ENCODE measurements at regions not wholly inside any gene's neighbourhood (a gene's known extent, or its start where the extent isn't known, plus 50 kb on each side); places are given as distances from the start of the nearest gene placed in this dataset.
"Not testable (repeated sequence)": the region's sequence is repeated elsewhere in the genome, so short reads cannot be mapped to it uniquely, and the experiment has no call there.

- no peaks in the 10 kb centered on the region for H3K4me1 ChIP-seq (ENCODE audit: control insufficient read depth, insufficient read depth, low read length)
- H3K4me3 ChIP-seq (ENCODE audit: low read length), result no peak overlapping the region
- no peaks in the 10 kb centered on the region for H3K9me3 ChIP-seq (ENCODE audit: control insufficient read depth, low read length)
- ATAC-seq, result no peak
- H3K27ac ChIP-seq (ENCODE audit: low read length), result no peak overlapping the region
- DNase-seq, result no peak
- no peaks in the 10 kb centered on the region for H3K27me3 ChIP-seq (ENCODE audit: control insufficient read depth, insufficient read depth)
- intact Hi-C loops (cut with DNase I), result no loop called here
- WGBS, result 87% methylated on average over 5 of the region's 5 CpGs
Measured at GRCh38 chr5:154702477-154702876, 52.7 kb upstream of the LARP1 start.

GRCh38 chr5:154701725-154702124 lies 53.5 kb upstream of the LARP1 start:
- H3K4me1 ChIP-seq (ENCODE audit: control insufficient read depth, insufficient read depth, low read length); H3K4me3 ChIP-seq (ENCODE audit: low read length); intact Hi-C loops (cut with DNase I); H3K27ac ChIP-seq (ENCODE audit: low read length); H3K9me3 ChIP-seq (ENCODE audit: control insufficient read depth, low read length); DNase-seq; H3K27me3 ChIP-seq (ENCODE audit: control insufficient read depth, insufficient read depth): not testable (repeated sequence)
- peak; percentile 25 to 67 for ATAC-seq
- WGBS, result 71% methylated on average over 4 of the region's 4 CpGs

- Histone ChIP-seq H3K4me3 (ENCODE audit: low read length) (no peak overlapping the region), H3K27me3 (ENCODE audit: control insufficient read depth, insufficient read depth) (no peaks in the 10 kb centered on the region), H3K9me3 (ENCODE audit: control insufficient read depth, low read length) (no peaks in the 10 kb centered on the region), H3K27ac (ENCODE audit: low read length) (peak overlapping the region; percentile 6), H3K4me1 (ENCODE audit: control insufficient read depth, insufficient read depth, low read length) (no peaks in the 10 kb centered on the region)
- WGBS, result 62% methylated on average over 3 of the region's 3 CpGs
- intact Hi-C loops (cut with DNase I), result no loop called here
- ATAC-seq (no peak), DNase-seq (no peak)
Measured at GRCh38 chr5:154701181-154701580, 54.0 kb upstream of the LARP1 start.

GRCh38 chr5:154700289-154700928 lies 54.8 kb upstream of the LARP1 start:
- intact Hi-C loops (cut with DNase I); DNase-seq; ATAC-seq; H3K27me3 ChIP-seq (ENCODE audit: control insufficient read depth, insufficient read depth); H3K9me3 ChIP-seq (ENCODE audit: control insufficient read depth, low read length); H3K4me3 ChIP-seq (ENCODE audit: low read length); H3K4me1 ChIP-seq (ENCODE audit: control insufficient read depth, insufficient read depth, low read length); H3K27ac ChIP-seq (ENCODE audit: low read length): not testable (repeated sequence)
- 93% methylated on average over 10 of the region's 10 CpGs for WGBS

GRCh38 chr5:154698763-154699162 lies 56.4 kb upstream of the LARP1 start:
- ATAC-seq, result no peak
- no peak overlapping the region for H3K27ac ChIP-seq (ENCODE audit: low read length)
- no peaks in the 10 kb centered on the region for H3K4me1 ChIP-seq (ENCODE audit: control insufficient read depth, insufficient read depth, low read length)
- DNase-seq, result no peak
- intact Hi-C loops (cut with DNase I), result no loop called here
- H3K4me3 ChIP-seq (ENCODE audit: low read length), result no peak overlapping the region
- no peaks in the 10 kb centered on the region for H3K27me3 ChIP-seq (ENCODE audit: control insufficient read depth, insufficient read depth)
- no peaks in the 10 kb centered on the region for H3K9me3 ChIP-seq (ENCODE audit: control insufficient read depth, low read length)
- WGBS, result 51% methylated on average over 6 of the region's 6 CpGs

GRCh38 chr5:154697371-154697770 lies 57.8 kb upstream of the LARP1 start:
- Histone ChIP-seq H3K9me3 (ENCODE audit: control insufficient read depth, low read length) (no peaks in the 10 kb centered on the region), H3K27me3 (ENCODE audit: control insufficient read depth, insufficient read depth) (no peaks in the 10 kb centered on the region), H3K4me1 (ENCODE audit: control insufficient read depth, insufficient read depth, low read length) (no peaks in the 10 kb centered on the region), H3K27ac (ENCODE audit: low read length) (no peak overlapping the region), H3K4me3 (ENCODE audit: low read length) (no peak overlapping the region)
- no peak for ATAC-seq
- no peak for DNase-seq
- 80% methylated on average over 5 of the region's 5 CpGs for WGBS
- intact Hi-C loops (cut with DNase I), result no loop called here

GRCh38 chr5:154696891-154697290 lies 58.3 kb upstream of the LARP1 start:
- Histone ChIP-seq H3K27ac (ENCODE audit: low read length) (no peak overlapping the region), H3K4me3 (ENCODE audit: low read length) (no peak overlapping the region), H3K9me3 (ENCODE audit: control insufficient read depth, low read length) (no peaks in the 10 kb centered on the region), H3K4me1 (ENCODE audit: control insufficient read depth, insufficient read depth, low read length) (no peaks in the 10 kb centered on the region), H3K27me3 (ENCODE audit: control insufficient read depth, insufficient read depth) (no peaks in the 10 kb centered on the region)
- DNase-seq (no peak), ATAC-seq (no peak)
- intact Hi-C loops (cut with DNase I), result no loop called here
- WGBS, result 52% methylated on average over 3 of the region's 3 CpGs

- no peak overlapping the region for H3K4me3 ChIP-seq (ENCODE audit: low read length)
- H3K9me3 ChIP-seq (ENCODE audit: control insufficient read depth, low read length), result no peaks in the 10 kb centered on the region
- no peaks in the 10 kb centered on the region for H3K4me1 ChIP-seq (ENCODE audit: control insufficient read depth, insufficient read depth, low read length)
- ATAC-seq (no peak), DNase-seq (no peak)
- WGBS, result 89% methylated on average over 3 of the region's 3 CpGs
- H3K27me3 ChIP-seq (ENCODE audit: control insufficient read depth, insufficient read depth), result no peaks in the 10 kb centered on the region
- intact Hi-C loops (cut with DNase I), result no loop called here
- H3K27ac ChIP-seq (ENCODE audit: low read length), result no peak overlapping the region
Measured at GRCh38 chr5:154694159-154694558, 61.0 kb upstream of the LARP1 start.

GRCh38 chr5:154690488-154690887 lies 64.7 kb upstream of the LARP1 start:
- Histone ChIP-seq H3K4me1 (ENCODE audit: control insufficient read depth, insufficient read depth, low read length) (no peaks in the 10 kb centered on the region), H3K9me3 (ENCODE audit: control insufficient read depth, low read length) (no peaks in the 10 kb centered on the region), H3K27ac (ENCODE audit: low read length) (no peak overlapping the region), H3K27me3 (ENCODE audit: control insufficient read depth, insufficient read depth) (no peaks in the 10 kb centered on the region), H3K4me3 (ENCODE audit: low read length) (no peak overlapping the region)
- DNase-seq (no peak), ATAC-seq (peak; percentile 15 to 22)
- intact Hi-C loops (cut with DNase I), result no loop called here
- WGBS, result 92% methylated on average over 28 of the region's 28 CpGs

GRCh38 chr5:154686490-154686889 lies 68.7 kb upstream of the LARP1 start:
- no peaks in the 10 kb centered on the region for H3K9me3 ChIP-seq (ENCODE audit: control insufficient read depth, low read length)
- intact Hi-C loops (cut with DNase I), result loop anchor here in 2 of 4 donors (10.0 kb wide), 2 partner anchors 68 to 98 kb away; partner anchors contain the start of gene LARP1 (in 1 of the 2)
- H3K4me1 ChIP-seq (ENCODE audit: control insufficient read depth, insufficient read depth, low read length), result peaks cover 3% of the 10 kb centered on the region
- no peak overlapping the region for H3K27ac ChIP-seq (ENCODE audit: low read length)
- DNase-seq (no peak), ATAC-seq (no peak)
- no peak overlapping the region for H3K4me3 ChIP-seq (ENCODE audit: low read length)
- no peaks in the 10 kb centered on the region for H3K27me3 ChIP-seq (ENCODE audit: control insufficient read depth, insufficient read depth)
- 97% methylated on average over 4 of the region's 4 CpGs for WGBS

GRCh38 chr5:154683101-154683880 lies 71.9 kb upstream of the LARP1 start:
- H3K27ac ChIP-seq (ENCODE audit: low read length), result peak overlapping the region; percentile 84
- ATAC-seq, result no peak
- DNase-seq, result no peak
- H3K27me3 ChIP-seq (ENCODE audit: control insufficient read depth, insufficient read depth), result no peaks in the 10 kb centered on the region
- H3K4me3 ChIP-seq (ENCODE audit: low read length), result peak overlapping the region; percentile 52
- 16% methylated on average over 16 of the region's 16 CpGs for WGBS
- peaks cover 3% of the 10 kb centered on the region for H3K4me1 ChIP-seq (ENCODE audit: control insufficient read depth, insufficient read depth, low read length)
- H3K9me3 ChIP-seq (ENCODE audit: control insufficient read depth, low read length), result no peaks in the 10 kb centered on the region
- intact Hi-C loops (cut with DNase I), result loop anchor here in 3 of 4 donors (5.0 to 10.0 kb wide), 3 partner anchors 69 to 102 kb away; partner anchors contain the start of gene LARP1 (in 1 of the 3)

Data from right cardiac atrium (tissue), 5 donors.